GM12878 (cell line): ENCODE measurements at regions not wholly inside any gene's neighbourhood (a gene's known extent, or its start where the extent isn't known, plus 50 kb on each side); places are given as distances from the start of the nearest gene placed in this dataset.

ENCODE experiments used
- ASH2L ChIP-seq: fragments of 300-600, 200-600 bp; sonication (generic); IDR thresholded peaks from 2 replicates; pipeline ENCODE4 v1.6.1; 2017; ENCODE audit warnings: low read depth, mild to moderate bottlenecking, borderline replicate concordance
- BMI1 ChIP-seq: fragments of 450-650 bp; IDR thresholded peaks from 2 replicates; pipeline ENCODE4 v1.6.1; 2016; ENCODE audit warnings: mild to moderate bottlenecking, moderate library complexity, borderline replicate concordance
- JUND ChIP-seq: IDR thresholded peaks from 2 replicates; pipeline ENCODE4 v1.6.1; 2012; ENCODE audit warnings: low read depth, mild to moderate bottlenecking, low read length, improper control_type of control experiment, moderate library complexity
- REST ChIP-seq: IDR thresholded peaks from 2 replicates; pipeline ENCODE4 v1.6.1; 2012; ENCODE audit warnings: mild to moderate bottlenecking, low read depth, low read length
- SMC3 ChIP-seq: IDR thresholded peaks from 2 replicates; pipeline ENCODE4 v1.6.1; 2011; ENCODE audit warnings: low read length, improper control_type of control experiment, borderline replicate concordance
- SREBF1 ChIP-seq: IDR thresholded peaks from 2 replicates; pipeline ENCODE4 v1.6.1; 2012; ENCODE audit warnings: mild to moderate bottlenecking, low read length
- YBX1 ChIP-seq: fragments of 450-650 bp; IDR thresholded peaks from 2 replicates; pipeline ENCODE4 v1.6.1; 2016; ENCODE audit warnings: antibody characterized with exemption
- ZNF274 ChIP-seq: IDR thresholded peaks from one replicate; pipeline ENCODE4 v1.8.0; 2011; ENCODE audit not compliant: insufficient read length, insufficient read depth
- TF ChIP-seq, protein P1 (sequence below): fragments of 450-650 bp; IDR thresholded peaks from 2 replicates; pipeline ENCODE4 v1.6.1; 2017; ENCODE audit warnings: mild to moderate bottlenecking

GRCh38 chr20:39292193-39292736 lies 330.1 kb downstream of the DHX35 start (continued):
- TF ChIP-seq, protein P1, sequence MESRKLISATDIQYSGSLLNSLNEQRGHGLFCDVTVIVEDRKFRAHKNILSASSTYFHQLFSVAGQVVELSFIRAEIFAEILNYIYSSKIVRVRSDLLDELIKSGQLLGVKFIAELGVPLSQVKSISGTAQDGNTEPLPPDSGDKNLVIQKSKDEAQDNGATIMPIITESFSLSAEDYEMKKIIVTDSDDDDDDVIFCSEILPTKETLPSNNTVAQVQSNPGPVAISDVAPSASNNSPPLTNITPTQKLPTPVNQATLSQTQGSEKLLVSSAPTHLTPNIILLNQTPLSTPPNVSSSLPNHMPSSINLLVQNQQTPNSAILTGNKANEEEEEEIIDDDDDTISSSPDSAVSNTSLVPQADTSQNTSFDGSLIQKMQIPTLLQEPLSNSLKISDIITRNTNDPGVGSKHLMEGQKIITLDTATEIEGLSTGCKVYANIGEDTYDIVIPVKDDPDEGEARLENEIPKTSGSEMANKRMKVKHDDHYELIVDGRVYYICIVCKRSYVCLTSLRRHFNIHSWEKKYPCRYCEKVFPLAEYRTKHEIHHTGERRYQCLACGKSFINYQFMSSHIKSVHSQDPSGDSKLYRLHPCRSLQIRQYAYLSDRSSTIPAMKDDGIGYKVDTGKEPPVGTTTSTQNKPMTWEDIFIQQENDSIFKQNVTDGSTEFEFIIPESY, result no peak
- TF ChIP-seq SMC3, result no peak
- no peak for TF ChIP-seq JUND
- TF ChIP-seq BMI1, result no peak
- no peak for TF ChIP-seq SREBF1
- no peak for TF ChIP-seq ZNF274
- TF ChIP-seq ASH2L, result no peak
- TF ChIP-seq REST, result no peak
- TF ChIP-seq YBX1, result no peak
